Activated T-helper 17 cell treated with anti-CD3 and anti-CD28 coated beads, Interleukin-2, amount 50 U/mL, for 72 hours (primary cell): ENCODE measurements at regions not wholly inside any gene's neighbourhood (a gene's known extent, or its start where the extent isn't known, plus 50 kb on each side); places are given as distances from the start of the nearest gene placed in this dataset.

Experiments used
- ATAC-seq: fragments of 150-1000 bp; cut with Tn5 transposase; replicated peaks from 2 replicates; pipeline ENCODE4 v1.10.0; 2021; ENCODE audit warnings: mild to moderate bottlenecking, moderate library complexity
- H3K27ac Mint-ChIP-seq: one replicate; pipeline ENCODE4 v1.8.0; 2022; ENCODE audit warnings: mixed read lengths
- H3K27me3 Mint-ChIP-seq: one replicate; pipeline ENCODE4 v1.8.0; 2022; ENCODE audit warnings: mixed read lengths
- H3K36me3 Mint-ChIP-seq: one replicate; pipeline ENCODE4 v1.8.0; 2022; ENCODE audit warnings: low read depth, mild to moderate bottlenecking, mixed read lengths
- H3K4me1 Mint-ChIP-seq: one replicate; pipeline ENCODE4 v1.8.0; 2022; ENCODE audit warnings: mixed read lengths
- H3K4me3 Mint-ChIP-seq: one replicate; pipeline ENCODE4 v1.8.0; 2022; ENCODE audit warnings: mild to moderate bottlenecking, mixed read lengths
- H3K9me3 Mint-ChIP-seq: one replicate; pipeline ENCODE4 v1.8.0; 2022; ENCODE audit warnings: mixed read lengths

DNA sequence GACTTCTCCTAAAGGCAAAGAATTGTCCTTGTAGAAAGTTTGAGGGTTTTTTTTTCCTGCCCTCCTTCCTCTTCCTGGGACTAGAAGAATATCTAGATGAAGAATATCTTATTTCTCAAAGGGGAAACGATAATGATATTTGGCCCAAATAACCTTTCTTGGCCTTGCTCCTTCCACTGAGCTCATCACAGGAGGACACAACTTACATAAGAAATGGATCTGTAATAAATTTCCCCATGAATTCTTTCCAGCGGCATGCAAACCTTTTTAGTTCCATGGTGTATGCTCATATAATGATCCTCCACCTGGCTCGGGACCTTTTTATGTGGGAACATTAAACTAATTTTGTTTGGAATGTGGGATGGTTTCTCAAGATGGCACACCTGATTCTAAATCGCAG is 304.4 kb downstream of the DMRT2 start:
- no peak overlapping the region for H3K27ac Mint-ChIP-seq
- H3K27me3 Mint-ChIP-seq = peaks cover 11% of the 10 kb centered on the region
- peaks cover 4% of the 10 kb centered on the region for H3K9me3 Mint-ChIP-seq
- H3K4me3 Mint-ChIP-seq = no peak overlapping the region
- H3K4me1 Mint-ChIP-seq = no peaks in the 10 kb centered on the region
- no peaks in the 10 kb centered on the region for H3K36me3 Mint-ChIP-seq
- no peak for ATAC-seq

DNA sequence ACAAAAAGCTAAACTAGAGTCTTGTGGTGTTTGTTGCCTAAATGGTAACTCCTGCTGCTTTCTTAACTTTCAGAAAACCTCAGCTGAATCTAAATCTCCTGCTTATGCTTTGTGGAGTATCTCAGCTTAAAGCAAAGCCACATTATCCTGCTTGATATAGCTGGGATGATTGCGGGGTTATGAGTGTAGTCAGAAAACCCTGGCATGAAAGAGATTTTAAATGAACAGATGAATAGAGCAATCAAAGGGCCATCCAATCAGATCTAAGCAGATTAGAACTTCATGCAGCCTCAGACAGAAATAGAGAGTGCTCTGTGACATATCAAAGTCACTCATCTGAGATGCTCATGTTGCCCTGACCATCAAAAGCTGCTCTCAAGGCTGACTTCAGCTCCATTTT is 305.5 kb downstream of the DMRT2 start:
- Mint-ChIP-seq H3K4me3 (no peak overlapping the region), H3K27me3 (peaks cover 11% of the 10 kb centered on the region), H3K36me3 (no peaks in the 10 kb centered on the region), H3K27ac (no peak overlapping the region), H3K9me3 (peaks cover 4% of the 10 kb centered on the region), H3K4me1 (no peaks in the 10 kb centered on the region)
- no peak for ATAC-seq

DNA sequence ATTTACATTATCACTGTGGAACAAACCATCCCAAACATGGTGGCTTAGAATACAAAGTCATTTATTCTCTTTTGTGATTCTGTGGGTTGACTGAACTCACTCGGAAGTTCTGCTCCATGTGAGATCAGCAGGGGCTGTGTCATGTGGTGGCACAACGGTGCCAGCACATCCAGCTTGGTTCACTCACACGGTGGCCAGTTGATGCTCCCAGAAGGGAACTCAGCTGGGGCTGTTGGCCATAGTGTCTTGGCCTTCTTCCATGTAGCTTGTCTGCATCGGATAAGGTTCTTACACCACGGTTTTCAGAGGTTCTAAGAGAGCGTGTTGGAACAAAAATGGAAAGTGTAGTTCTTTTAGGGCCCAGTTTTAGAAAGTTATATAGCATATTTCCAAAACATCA is 312.7 kb downstream of the DMRT2 start:
- peaks cover 4% of the 10 kb centered on the region for H3K27me3 Mint-ChIP-seq
- no peak overlapping the region for H3K27ac Mint-ChIP-seq
- no peaks in the 10 kb centered on the region for H3K9me3 Mint-ChIP-seq
- H3K4me3 Mint-ChIP-seq = no peak overlapping the region
- no peaks in the 10 kb centered on the region for H3K4me1 Mint-ChIP-seq
- no peak for ATAC-seq
- no peaks in the 10 kb centered on the region for H3K36me3 Mint-ChIP-seq

DNA sequence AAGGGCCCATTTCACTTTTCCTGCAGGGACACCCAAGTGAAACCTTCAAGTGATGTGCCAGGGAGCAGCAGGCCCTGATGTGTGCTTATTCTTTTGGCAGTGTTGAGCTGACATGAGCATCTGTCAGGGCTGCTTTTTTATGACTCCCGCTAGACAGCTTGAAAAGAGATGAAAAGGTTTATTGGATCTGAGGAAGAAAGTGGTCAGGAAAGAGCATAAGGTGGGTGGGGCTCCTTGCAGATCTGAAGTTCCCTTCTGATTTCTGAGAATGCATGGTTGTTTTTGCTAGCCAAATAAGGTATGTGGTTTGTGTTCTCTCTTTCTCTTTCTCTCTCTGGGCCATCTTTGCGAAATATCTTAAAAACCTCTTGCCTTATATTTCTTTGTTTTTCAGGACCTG is 316.1 kb downstream of the DMRT2 start:
- no peaks in the 10 kb centered on the region for H3K4me1 Mint-ChIP-seq
- no peaks in the 10 kb centered on the region for H3K27me3 Mint-ChIP-seq
- H3K9me3 Mint-ChIP-seq = no peaks in the 10 kb centered on the region
- peak overlapping the region; percentile 46 for H3K27ac Mint-ChIP-seq
- H3K4me3 Mint-ChIP-seq = peak overlapping the region; percentile 43
- peak; percentile 74 for ATAC-seq
- H3K36me3 Mint-ChIP-seq = no peaks in the 10 kb centered on the region

DNA sequence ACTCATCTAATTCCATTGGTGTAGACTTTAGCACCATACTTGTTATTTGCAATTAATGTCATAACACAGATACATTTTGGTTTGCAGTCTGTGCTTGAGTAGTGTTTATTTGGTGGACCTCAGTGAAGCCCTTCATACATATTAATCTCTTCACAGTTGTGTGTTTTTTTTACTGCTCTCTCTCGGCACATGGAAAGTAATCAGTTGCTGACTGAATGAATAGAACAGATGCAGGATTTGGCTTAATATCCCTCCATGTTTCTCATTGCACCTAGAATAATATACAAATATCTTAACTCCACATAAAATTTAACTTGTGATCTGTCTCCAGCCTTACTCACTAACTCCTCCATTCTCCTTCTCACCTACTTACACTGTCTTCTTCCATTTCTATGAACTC is 319.1 kb downstream of the DMRT2 start:
- Mint-ChIP-seq H3K4me3 (no peak overlapping the region), H3K9me3 (no peaks in the 10 kb centered on the region), H3K4me1 (no peaks in the 10 kb centered on the region), H3K27me3 (no peaks in the 10 kb centered on the region), H3K36me3 (no peaks in the 10 kb centered on the region), H3K27ac (no peak overlapping the region)
- ATAC-seq = no peak

DNA sequence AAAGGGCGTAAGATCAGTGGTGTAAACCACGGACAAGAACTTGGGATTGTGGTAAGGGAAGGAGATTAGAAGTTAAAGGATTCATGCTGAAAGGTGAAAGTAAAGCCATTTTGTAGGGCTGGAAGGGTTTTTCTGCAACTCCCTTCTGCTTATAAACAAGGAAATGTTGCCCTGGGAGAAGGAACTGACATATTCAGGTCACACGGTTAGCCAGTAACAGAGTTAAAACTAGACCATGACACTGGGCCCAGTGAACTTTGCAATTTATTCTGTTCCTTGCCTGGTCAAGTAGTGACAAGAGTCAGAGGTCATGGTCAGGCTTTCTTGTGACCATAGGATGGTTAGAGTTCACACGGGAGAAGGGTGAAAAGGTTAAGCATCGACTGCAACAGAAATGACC is 323.3 kb downstream of the DMRT2 start:
- Mint-ChIP-seq H3K27me3 (no peaks in the 10 kb centered on the region), H3K4me3 (no peak overlapping the region), H3K27ac (no peak overlapping the region), H3K9me3 (no peaks in the 10 kb centered on the region), H3K4me1 (no peaks in the 10 kb centered on the region), H3K36me3 (no peaks in the 10 kb centered on the region)
- ATAC-seq = no peak

DNA sequence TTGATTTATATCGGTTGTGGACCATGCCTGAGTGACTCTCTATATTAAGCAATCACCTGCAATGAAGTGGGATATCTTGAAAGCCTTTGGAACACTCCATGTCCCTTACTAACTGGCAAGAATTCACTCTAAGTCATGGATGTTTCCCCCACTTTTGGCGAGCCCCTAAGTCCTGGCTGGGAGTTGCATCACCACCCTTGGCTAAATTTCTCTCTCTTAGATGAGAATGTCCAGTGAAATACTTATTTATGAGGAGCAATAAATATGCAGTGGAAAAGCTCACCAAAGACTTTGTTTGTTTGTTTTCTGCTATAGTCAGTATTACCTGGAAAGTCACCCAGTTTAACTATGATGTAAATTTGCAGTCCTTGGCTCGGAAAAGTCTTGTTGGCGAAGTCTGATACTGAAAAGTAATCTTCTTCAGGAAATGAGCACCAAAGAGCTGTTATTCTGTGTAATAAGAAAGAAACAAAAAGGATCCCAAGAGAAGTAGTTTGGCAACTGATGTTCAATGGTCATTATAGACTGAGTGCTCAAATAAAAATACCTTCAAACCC is 333.8 kb downstream of the DMRT2 start:
- H3K36me3 Mint-ChIP-seq = no peaks in the 10 kb centered on the region
- H3K27me3 Mint-ChIP-seq = no peaks in the 10 kb centered on the region

DNA sequence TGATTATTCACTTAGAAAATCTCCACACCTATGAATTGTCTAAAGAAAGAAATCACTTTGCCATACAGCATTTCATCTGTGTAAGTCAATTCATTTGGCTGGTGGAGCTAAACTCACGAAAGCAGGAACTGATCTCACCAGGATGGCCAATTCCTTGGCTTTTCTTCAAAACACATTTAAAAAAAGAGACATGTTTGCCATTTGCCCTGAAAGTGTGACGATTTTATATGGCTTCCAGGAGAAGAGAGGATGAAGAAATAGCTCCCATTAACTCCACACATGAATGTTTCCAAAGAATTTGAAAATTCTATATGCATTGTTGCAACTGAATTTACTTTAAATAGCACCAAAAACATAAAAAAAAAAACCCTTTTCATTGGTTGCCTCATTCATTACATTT is 334.7 kb downstream of the DMRT2 start:
- Mint-ChIP-seq H3K36me3 (no peaks in the 10 kb centered on the region), H3K27me3 (peaks cover 3% of the 10 kb centered on the region), H3K4me3 (no peak overlapping the region), H3K4me1 (no peaks in the 10 kb centered on the region), H3K27ac (no peak overlapping the region), H3K9me3 (no peaks in the 10 kb centered on the region)
- ATAC-seq = no peak

More for the DNA sequence above, 333.8 kb downstream of the DMRT2 start:
- ATAC-seq = no peak
- H3K27ac Mint-ChIP-seq = no peak overlapping the region
- H3K9me3 Mint-ChIP-seq = no peaks in the 10 kb centered on the region
- no peak overlapping the region for H3K4me3 Mint-ChIP-seq
- no peaks in the 10 kb centered on the region for H3K4me1 Mint-ChIP-seq

DNA sequence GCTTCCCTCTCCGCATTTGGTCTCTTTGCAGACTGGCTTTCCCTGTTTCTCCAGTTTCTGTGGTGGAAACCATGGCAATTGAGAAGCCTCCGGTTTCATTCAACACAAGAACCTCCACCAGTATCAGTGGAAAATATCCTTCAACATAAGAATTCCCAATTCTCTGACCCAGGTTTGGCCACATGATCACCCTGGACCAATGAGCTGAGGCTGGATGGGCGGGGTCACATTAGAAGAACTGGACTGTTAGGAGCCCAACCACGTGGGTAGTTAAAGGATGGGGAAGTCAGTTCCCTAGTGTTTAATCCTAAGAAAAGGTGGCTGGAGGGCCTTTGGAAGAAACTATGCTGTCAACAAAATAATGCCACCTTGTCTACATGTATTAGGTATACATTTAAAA is 336.3 kb downstream of the DMRT2 start:
- H3K9me3 Mint-ChIP-seq = no peaks in the 10 kb centered on the region
- no peaks in the 10 kb centered on the region for H3K36me3 Mint-ChIP-seq
- no peak overlapping the region for H3K4me3 Mint-ChIP-seq
- no peaks in the 10 kb centered on the region for H3K4me1 Mint-ChIP-seq
- no peak overlapping the region for H3K27ac Mint-ChIP-seq
- H3K27me3 Mint-ChIP-seq = peaks cover 3% of the 10 kb centered on the region
- no peak for ATAC-seq

DNA sequence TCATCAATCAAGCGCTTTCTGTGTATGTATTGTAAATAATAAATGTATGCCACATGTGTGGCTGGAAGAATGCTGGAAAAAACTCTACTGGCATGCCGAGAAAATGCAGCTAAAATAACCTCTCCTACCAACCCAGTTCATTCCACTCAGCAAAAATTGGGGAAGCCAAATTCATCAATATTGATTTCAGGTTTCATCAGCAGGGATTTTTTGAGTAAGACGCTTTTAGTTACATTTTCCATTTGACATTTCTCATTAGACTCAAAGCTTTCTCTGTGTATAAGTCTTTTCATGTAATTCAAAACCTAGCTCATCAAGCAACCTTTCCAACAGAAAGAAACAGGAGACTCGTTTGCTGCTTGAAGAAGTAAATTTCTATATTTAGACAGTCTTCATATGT is 338.1 kb downstream of the DMRT2 start:
- Mint-ChIP-seq H3K36me3 (no peaks in the 10 kb centered on the region), H3K4me3 (no peak overlapping the region), H3K27me3 (peaks cover 3% of the 10 kb centered on the region), H3K4me1 (no peaks in the 10 kb centered on the region), H3K9me3 (no peaks in the 10 kb centered on the region), H3K27ac (no peak overlapping the region)
- ATAC-seq = no peak

DNA sequence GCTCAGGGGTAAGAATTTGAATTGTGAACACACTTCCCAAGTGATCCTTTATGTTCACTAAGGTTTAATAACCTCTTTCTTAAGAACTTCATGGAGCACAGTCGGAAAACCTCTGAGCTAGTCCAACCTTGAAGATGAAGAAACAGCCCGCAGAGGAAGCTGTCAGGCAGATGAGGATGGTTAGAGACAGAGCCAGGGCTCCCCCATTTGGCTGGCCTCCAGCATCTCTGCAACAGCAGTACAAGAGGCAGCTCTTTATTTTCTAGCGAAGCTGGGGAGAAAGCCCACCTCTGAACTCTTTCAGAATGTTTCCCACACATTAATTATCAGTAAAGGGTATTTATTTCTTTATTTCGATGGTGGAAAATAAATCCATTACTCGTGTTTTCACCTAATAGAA is 350.8 kb downstream of the DMRT2 start:
- no peak overlapping the region for H3K4me3 Mint-ChIP-seq
- ATAC-seq = no peak
- H3K9me3 Mint-ChIP-seq = peaks cover 4% of the 10 kb centered on the region
- H3K36me3 Mint-ChIP-seq = no peaks in the 10 kb centered on the region
- no peak overlapping the region for H3K27ac Mint-ChIP-seq
- peaks cover 4% of the 10 kb centered on the region for H3K27me3 Mint-ChIP-seq
- H3K4me1 Mint-ChIP-seq = no peaks in the 10 kb centered on the region

DNA sequence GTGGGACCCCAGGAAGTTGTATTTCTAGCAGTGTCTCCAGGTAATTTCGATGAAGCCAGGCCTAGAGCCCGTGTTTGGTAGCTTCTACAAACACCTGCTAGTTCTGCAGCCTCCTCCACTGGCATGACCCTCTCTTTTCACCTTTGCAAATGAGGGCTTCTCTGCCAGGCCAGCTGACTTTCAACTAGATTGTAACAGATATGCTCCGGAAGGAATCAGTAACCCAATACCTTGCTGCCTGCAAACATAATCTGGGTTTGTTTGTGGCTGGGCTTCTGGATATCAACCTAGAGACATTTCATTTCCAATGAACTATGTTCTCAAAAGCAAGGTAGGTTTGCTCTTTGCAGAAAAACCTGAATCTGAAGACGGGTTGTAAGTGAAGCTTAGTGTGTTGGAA is 354.8 kb downstream of the DMRT2 start:
- ATAC-seq = no peak
- Mint-ChIP-seq H3K36me3 (no peaks in the 10 kb centered on the region), H3K27me3 (no peaks in the 10 kb centered on the region), H3K9me3 (no peaks in the 10 kb centered on the region), H3K4me3 (no peak overlapping the region), H3K4me1 (no peaks in the 10 kb centered on the region), H3K27ac (no peak overlapping the region)

DNA sequence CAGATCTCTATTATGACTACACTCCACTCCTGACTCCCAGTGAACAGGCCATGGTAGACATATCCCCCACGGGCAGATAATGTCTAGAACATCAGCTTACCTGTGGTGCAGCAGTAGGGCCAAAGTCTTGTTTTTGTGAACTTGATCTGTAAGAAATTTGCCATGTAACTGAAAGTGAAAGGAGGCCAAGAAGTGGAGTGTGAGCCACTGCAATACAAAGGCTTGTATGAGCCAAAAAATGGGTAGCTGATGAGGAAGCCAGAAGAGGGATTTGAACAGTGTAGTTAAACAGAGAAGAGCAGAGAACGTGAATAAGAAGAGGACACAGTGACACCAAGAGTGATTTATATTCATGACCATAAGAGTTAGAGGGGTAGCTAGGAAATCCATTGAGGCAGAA is 361.7 kb downstream of the DMRT2 start:
- Mint-ChIP-seq H3K36me3 (no peaks in the 10 kb centered on the region), H3K27ac (no peak overlapping the region), H3K9me3 (no peaks in the 10 kb centered on the region), H3K4me1 (peaks cover 5% of the 10 kb centered on the region), H3K4me3 (no peak overlapping the region), H3K27me3 (peaks cover 8% of the 10 kb centered on the region)
- ATAC-seq = no peak

DNA sequence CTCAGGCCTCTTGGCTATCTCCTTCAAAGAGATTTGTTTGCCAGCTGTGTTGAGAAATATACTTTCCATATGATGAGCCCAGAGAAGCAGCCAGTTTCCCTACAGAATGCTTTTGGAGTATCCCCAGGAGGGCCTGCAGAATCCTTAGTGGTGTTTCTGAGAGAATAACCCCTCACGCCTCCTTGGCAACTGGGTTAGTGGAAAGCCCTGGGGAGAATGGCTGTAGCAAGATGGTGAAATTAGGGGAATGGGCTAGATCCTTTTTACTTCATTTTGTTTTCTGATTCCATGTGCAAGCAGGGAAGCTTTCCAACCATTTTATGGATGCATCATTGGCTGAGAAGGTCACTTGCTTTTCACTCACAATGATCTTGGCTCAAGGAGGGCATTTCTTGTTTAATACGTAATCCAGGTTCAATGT is 364.6 kb downstream of the DMRT2 start:
- Mint-ChIP-seq H3K27ac (no peak overlapping the region), H3K9me3 (peaks cover 4% of the 10 kb centered on the region), H3K4me3 (no peak overlapping the region), H3K4me1 (peaks cover 5% of the 10 kb centered on the region), H3K36me3 (no peaks in the 10 kb centered on the region), H3K27me3 (peaks cover 8% of the 10 kb centered on the region)
- ATAC-seq = no peak

DNA sequence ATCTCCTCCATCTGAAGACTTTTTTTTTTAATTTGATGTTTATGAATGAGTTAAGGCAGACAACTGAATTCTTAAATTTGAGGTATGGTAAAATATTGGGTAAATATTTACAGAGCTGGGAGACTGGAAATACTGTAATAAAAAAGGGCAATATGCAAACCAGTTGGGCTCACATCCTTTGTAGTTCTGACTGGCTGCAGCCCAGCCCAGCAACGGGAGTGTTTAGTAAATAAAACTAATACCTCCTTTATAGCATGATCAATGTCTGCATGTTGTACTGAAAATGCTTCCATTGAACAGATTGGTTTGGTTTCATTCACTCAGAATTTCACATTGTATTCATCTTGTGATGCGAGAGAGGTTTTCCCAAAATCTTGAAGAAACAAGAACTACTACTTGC is 365.0 kb downstream of the DMRT2 start:
- Mint-ChIP-seq H3K9me3 (peaks cover 4% of the 10 kb centered on the region), H3K4me3 (no peak overlapping the region), H3K27me3 (peaks cover 6% of the 10 kb centered on the region), H3K4me1 (peaks cover 5% of the 10 kb centered on the region), H3K36me3 (no peaks in the 10 kb centered on the region), H3K27ac (no peak overlapping the region)
- ATAC-seq = no peak

DNA sequence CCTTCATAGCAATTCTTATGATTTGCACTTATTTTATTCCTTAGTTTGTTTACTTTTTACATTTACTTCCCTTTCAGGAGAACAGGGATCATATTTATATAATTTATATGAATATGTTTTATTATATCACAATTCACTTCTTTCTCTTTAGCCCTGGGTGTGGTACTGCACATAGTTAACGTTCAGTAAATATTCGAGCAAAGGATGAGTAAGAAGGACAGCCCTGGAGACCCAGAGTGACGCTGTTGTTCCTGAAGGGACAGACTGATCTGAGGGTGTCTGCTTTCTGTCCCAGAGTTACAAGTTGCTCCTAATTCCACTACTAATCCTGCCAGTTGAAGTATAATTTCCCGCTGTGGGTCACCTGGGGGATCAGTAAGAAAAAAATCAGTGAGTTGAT is 366.1 kb downstream of the DMRT2 start:
- Mint-ChIP-seq H3K27me3 (peaks cover under 1% of the 10 kb centered on the region), H3K27ac (no peak overlapping the region), H3K4me1 (peaks cover 5% of the 10 kb centered on the region), H3K4me3 (no peak overlapping the region), H3K9me3 (peaks cover 4% of the 10 kb centered on the region), H3K36me3 (no peaks in the 10 kb centered on the region)
- ATAC-seq = no peak
